HG03460 (cell line): ENCODE measurements at regions not wholly inside any gene's neighbourhood (a gene's known extent, or its start where the extent isn't known, plus 50 kb on each side); places are given as distances from the start of the nearest gene placed in this dataset.
A peak's percentile ranks its signal among the peaks of the same experiment; 100 is the strongest.
"Not testable (repeated sequence)": the region's sequence is repeated elsewhere in the genome, so short reads cannot be mapped to it uniquely, and the experiment has no call there.

Experiments
- ATAC-seq: cut with Tn5 transposase; IDR thresholded peaks from one replicate; pipeline ENCODE4 v1.9.1; 2021; ENCODE audit not compliant: unreplicated experiment

GRCh38 chr3:20511863-20512505 is 326.0 kb upstream of the SGO1 start:
- ATAC-seq, result peak; percentile 89

DNA sequence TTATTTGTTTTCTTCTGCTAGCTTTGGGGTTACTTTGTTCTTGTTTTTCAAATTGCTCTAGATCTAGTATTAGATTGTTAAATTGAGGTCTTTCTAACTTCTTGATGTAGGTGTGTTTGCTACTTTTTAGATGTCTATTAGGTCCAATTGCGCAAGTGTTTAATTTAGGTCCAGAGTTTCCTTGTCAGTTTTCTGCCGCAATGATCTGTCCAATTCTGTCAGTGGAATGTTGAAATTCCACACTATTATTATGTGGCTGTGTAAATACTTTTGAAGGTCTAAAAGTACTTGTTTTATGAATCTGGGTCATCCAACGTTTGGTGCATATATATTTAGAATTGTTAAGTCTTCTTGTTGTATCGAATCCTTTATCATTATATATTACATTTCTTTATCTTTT is 324.4 kb upstream of the SGO1 start:
- ATAC-seq, result no peak

- no peak for ATAC-seq
These were observed 317.5 kb upstream of the SGO1 start for GRCh38 chr3:20503394-20504082.

GRCh38 chr3:20490996-20491395 is 305.0 kb upstream of the SGO1 start:
- ATAC-seq, result no peak

GRCh38 chr3:20488151-20488550 is 302.1 kb upstream of the SGO1 start:
- ATAC-seq, result no peak

DNA sequence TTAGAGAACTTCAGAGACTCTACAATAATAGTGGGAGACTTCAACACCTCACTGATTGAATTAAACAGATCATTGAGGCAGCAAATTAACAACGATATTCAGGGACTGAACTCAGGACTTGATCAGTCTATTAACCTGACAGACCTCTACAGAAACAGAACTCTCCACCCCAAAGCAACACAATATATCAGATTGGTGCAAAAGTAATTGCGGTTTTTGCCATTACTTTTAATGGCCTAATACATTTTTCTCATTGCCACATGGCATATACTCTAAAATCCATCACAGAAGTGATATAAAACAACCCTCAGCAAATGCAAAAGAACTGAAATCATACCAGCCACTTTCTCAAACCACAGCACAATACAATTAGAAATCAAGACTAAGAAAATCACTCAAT is 298.1 kb upstream of the SGO1 start:
- ATAC-seq, result no peak

DNA sequence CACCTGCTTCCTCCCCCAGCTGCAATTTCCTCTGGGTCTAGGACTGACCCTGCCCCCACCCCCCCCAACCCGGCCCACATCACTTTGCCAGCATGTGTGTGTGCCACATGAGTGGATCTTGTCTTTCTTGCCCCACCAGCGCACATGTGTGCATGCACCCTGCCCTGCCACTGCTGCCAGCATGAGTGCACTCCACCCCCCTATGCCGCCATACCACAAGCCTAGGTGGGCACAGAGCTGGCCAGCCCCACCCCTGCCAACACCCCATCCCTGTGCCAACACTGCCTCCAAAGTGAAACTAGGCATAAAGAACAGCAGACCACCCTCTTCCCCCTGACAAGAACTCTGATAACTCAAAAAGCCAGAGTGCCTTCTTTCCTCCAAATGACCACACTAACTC is 296.3 kb upstream of the SGO1 start:
- no peak for ATAC-seq

- no peak for ATAC-seq
These were observed 294.9 kb upstream of the SGO1 start for GRCh38 chr3:20480786-20481365.

- no peak for ATAC-seq
These were observed 292.4 kb upstream of the SGO1 start for GRCh38 chr3:20478436-20478835.

DNA sequence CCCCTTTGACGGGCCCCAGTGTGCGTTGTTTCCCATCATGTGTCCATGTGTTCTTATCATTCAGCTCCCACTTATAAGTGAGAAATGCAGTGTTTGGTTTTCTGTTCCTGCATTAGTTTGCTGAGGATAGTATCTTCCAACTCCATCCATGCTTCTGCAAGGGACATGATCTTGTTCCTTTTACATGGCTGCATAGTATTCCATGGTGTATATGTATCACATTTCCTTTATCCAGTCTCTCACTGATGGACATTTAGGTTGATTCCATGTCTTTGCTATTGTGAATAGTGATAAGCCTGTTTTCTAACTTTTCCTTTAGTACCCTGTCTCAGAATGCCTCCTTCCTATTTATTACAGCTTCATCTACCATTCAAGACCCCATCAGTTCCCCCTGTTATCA is 278.2 kb upstream of the SGO1 start:
- not testable (repeated sequence) for ATAC-seq

GRCh38 chr3:20462723-20463122 is 276.7 kb upstream of the SGO1 start:
- ATAC-seq, result no peak

DNA sequence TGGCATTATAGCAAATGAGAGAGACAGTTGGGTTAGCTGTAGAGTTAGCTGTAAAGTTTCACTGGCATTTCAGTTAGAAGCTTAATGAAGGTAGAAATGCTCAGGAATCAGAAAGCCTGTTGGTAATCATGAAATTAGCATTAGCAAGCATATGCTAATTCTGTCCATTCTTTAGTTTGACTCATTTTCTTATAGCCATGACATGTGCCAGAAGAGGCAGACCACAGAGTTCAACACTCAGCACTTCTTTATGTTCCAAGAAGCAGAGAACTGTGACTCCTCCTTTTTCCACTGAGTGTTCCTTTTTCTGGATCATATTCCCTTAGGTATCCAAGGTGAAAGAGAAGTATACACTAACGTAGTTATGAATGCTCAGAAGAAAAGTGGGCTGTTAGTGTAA is 276.2 kb upstream of the SGO1 start:
- ATAC-seq, result no peak

- no peak for ATAC-seq
These were observed 273.1 kb upstream of the SGO1 start for GRCh38 chr3:20458994-20459716.

- ATAC-seq, result no peak
These were observed 270.5 kb upstream of the SGO1 start for GRCh38 chr3:20456511-20456910.

GRCh38 chr3:20451170-20451569 is 265.2 kb upstream of the SGO1 start:
- ATAC-seq, result no peak

GRCh38 chr3:20450611-20451010 is 264.6 kb upstream of the SGO1 start:
- ATAC-seq, result no peak

DNA sequence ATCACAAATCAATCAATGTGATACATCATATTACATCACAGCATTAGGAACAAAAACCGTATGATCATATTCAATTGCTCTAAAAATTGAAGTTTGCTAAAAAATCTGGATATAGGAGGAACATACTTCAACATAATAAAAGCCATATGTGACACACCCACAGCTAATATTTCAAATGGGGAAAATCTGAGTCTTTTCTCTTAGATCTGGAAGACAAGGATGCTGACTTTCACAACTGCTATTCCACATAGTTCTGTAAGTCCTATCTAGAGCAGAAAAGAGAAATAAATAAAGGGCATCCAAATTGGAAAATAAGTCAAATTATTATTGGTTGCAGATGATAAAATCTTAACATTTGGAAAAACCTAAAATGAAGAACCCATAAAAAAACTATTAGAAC is 256.8 kb upstream of the SGO1 start:
- no peak for ATAC-seq

GRCh38 chr3:20427268-20427667 is 241.3 kb upstream of the SGO1 start:
- ATAC-seq, result not testable (repeated sequence)

DNA sequence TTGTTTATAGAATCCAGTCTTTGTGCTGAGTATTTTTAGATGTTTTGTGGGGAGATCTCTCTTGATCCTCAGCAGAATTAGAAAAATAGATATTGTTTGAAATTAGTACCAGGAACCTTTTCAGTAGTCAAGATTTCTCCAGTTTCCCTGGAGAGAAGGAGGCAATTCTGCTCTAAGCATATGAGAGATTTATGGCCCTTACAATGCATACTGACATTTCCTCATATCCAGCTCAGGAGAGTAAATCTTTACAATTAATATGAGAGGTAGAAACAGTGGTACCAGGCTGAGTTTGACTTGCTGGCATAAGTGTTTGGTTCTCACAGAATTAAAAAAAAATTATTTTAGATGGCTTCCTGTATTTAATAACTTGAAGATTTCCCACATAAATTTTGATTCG is 239.1 kb upstream of the SGO1 start:
- no peak for ATAC-seq

GRCh38 chr3:20424086-20424485 is 238.1 kb upstream of the SGO1 start:
- no peak for ATAC-seq

GRCh38 chr3:20422391-20422790 is 236.4 kb upstream of the SGO1 start:
- ATAC-seq, result no peak
